SH-SY5Y (cell line): ENCODE measurements at regions not wholly inside any gene's neighbourhood (a gene's known extent, or its start where the extent isn't known, plus 50 kb on each side); places are given as distances from the start of the nearest gene placed in this dataset.

Experiments used
- GATA2 ChIP-seq: IDR thresholded peaks from 2 replicates; pipeline ENCODE4 v1.6.1; 2011; ENCODE audit warnings: mild to moderate bottlenecking, low read depth, low read length
- GATA3 ChIP-seq: IDR thresholded peaks from 2 replicates; pipeline ENCODE4 v1.6.1; 2011; ENCODE audit warnings: low read depth, mild to moderate bottlenecking, low read length, moderate library complexity

DNA sequence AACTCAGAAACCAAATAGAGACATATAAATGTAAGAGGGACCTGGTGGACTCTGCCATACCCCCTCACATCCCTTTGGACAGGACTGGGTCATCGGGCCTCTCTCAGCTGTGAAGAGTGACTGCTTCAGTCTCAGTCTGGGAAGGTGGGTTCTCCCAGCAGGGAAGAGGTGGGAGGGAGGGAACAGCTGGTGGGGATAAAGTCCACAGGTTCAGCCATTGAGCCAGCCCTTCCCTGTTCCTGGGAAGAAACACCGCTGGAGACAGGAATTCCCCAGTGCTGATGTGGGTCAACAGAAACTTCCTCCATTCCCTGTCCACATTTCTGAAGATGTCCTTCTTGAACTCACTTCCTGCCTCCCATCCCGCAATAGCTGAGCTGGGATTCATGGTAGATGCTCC, 209.2 kb upstream of the PMEPA1 start:
- no peak for TF ChIP-seq GATA2
- no peak for TF ChIP-seq GATA3
